ENCODE measurements at regions not wholly inside any gene's neighbourhood (a gene's known extent, or its start where the extent isn't known, plus 50 kb on each side); places are given as distances from the start of the nearest gene placed in this dataset.

DNA sequence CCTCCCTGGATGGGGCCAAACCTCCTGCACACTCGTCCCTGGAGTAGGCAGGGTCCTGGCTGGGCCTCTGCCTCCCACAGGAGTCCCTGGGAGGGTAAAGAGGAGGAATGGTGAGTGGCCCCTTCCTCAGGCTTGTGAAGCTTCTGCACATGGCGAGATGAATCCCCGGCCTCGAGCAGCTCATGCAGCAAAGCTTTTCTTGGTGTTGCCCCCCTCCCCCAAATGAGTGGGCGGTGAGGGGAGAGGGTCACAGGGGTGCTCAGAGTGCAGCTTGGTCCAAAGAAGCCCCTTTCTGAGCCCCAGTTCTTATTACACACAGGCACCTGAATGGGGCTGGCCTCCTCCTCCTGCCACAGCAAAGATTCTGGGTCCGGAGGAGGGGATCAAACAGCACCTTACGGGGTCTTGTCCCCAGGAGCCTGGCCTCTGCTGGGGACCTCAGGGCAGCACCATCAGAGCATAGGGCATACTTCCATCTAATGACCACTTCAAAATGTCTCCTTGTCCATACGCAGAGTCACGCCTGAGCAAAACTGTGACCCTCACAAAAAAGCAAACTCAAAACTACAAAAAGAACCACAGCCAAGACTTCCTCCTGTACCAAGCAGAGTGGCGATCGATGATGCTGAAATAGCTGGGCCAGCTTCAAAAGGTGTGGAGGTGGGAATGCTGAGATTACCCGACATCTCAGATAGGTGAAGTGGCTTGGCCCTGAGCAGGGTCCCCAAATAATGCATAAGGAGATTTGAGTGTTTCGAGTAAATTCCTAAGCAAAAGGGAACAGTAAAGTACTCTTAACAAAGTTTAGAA lies 148.4 kb upstream of the TWIST2 start:
- Mint-ChIP-seq H3K36me3 (ENCODE audit: insufficient read depth) (no peaks in the 10 kb centered on the region), H3K4me3 (ENCODE audit: low read depth) (no peak overlapping the region), H3K9me3 (ENCODE audit: low read depth) (no peaks in the 10 kb centered on the region), H3K27me3 (peaks cover 4% of the 10 kb centered on the region), H3K4me1 (ENCODE audit: low read depth) (peaks cover 10% of the 10 kb centered on the region), H3K27ac (no peak overlapping the region)
- no peak for TF ChIP-seq CTCF (IDR thresholded peaks at IDR 0.05; ENCODE audit: unreplicated experiment)
- DNase-seq (ENCODE audit: low spot score, unreplicated experiment): no peak

DNA sequence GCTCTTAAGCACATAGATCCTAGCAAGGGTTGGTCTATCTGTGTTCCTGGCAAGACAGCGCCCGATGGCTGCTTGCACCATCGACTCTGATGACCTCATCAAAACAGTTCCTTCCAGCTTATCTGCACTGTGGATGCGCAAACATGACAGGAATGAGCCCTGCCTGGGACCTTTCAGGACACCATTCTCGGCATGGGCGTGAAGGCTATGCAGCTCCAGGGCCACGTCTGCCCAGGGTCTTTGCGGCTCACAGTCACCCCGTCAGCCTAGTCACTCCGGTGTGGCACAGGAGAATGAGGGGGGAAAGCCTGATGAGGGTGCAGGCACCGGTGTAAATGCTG lies 147.8 kb upstream of the TWIST2 start:
- Mint-ChIP-seq H3K27ac (no peak overlapping the region), H3K4me3 (ENCODE audit: low read depth) (no peak overlapping the region), H3K9me3 (ENCODE audit: low read depth) (no peaks in the 10 kb centered on the region), H3K27me3 (peaks cover 9% of the 10 kb centered on the region), H3K36me3 (ENCODE audit: insufficient read depth) (no peaks in the 10 kb centered on the region), H3K4me1 (ENCODE audit: low read depth) (peaks cover 6% of the 10 kb centered on the region)
- TF ChIP-seq CTCF (IDR thresholded peaks at IDR 0.05; ENCODE audit: unreplicated experiment): no peak
- DNase-seq (ENCODE audit: low spot score, unreplicated experiment): no peak

- H3K27ac Mint-ChIP-seq: no peak overlapping the region
- TF ChIP-seq CTCF (IDR thresholded peaks at IDR 0.05; ENCODE audit: unreplicated experiment): no peak
- DNase-seq (ENCODE audit: low spot score, unreplicated experiment): no peak
- peaks cover 2% of the 10 kb centered on the region for H3K4me1 Mint-ChIP-seq (ENCODE audit: low read depth)
- H3K4me3 Mint-ChIP-seq (ENCODE audit: low read depth): no peak overlapping the region
- no peaks in the 10 kb centered on the region for H3K36me3 Mint-ChIP-seq (ENCODE audit: insufficient read depth)
- no peaks in the 10 kb centered on the region for H3K9me3 Mint-ChIP-seq (ENCODE audit: low read depth)
- peaks cover 9% of the 10 kb centered on the region for H3K27me3 Mint-ChIP-seq
Observed at GRCh38 chr2:238700506-238701340, 147.2 kb upstream of the TWIST2 start.

- Mint-ChIP-seq H3K36me3 (ENCODE audit: insufficient read depth) (no peaks in the 10 kb centered on the region), H3K4me3 (ENCODE audit: low read depth) (no peak overlapping the region), H3K4me1 (ENCODE audit: low read depth) (no peaks in the 10 kb centered on the region), H3K27me3 (peaks cover 9% of the 10 kb centered on the region), H3K27ac (no peak overlapping the region), H3K9me3 (ENCODE audit: low read depth) (no peaks in the 10 kb centered on the region)
- DNase-seq (ENCODE audit: low spot score, unreplicated experiment): no peak
- TF ChIP-seq CTCF (IDR thresholded peaks at IDR 0.05; ENCODE audit: unreplicated experiment): no peak
Observed at GRCh38 chr2:238701341-238702206, 146.3 kb upstream of the TWIST2 start.
